Nucleus accumbens (tissue), 56 donors: ENCODE measurements at regions not wholly inside any gene's neighbourhood (a gene's known extent, or its start where the extent isn't known, plus 50 kb on each side); places are given as distances from the start of the nearest gene placed in this dataset.
"Not testable (repeated sequence)": the region's sequence is repeated elsewhere in the genome, so short reads cannot be mapped to it uniquely, and the experiment has no call there.

Experiments used
- DNase-seq, 56 donors: peaks; one replicate each; lab custom pipeline; 2025; lab: John Stamatoyannopoulos, UW

- DNase-seq = not testable (repeated sequence)
Observed at GRCh38 chr12:73001806-73002205, 729.6 kb downstream of the TRHDE start.

GRCh38 chr12:73002504-73002903 lies 730.3 kb downstream of the TRHDE start:
- DNase-seq = not testable (repeated sequence)

DNA sequence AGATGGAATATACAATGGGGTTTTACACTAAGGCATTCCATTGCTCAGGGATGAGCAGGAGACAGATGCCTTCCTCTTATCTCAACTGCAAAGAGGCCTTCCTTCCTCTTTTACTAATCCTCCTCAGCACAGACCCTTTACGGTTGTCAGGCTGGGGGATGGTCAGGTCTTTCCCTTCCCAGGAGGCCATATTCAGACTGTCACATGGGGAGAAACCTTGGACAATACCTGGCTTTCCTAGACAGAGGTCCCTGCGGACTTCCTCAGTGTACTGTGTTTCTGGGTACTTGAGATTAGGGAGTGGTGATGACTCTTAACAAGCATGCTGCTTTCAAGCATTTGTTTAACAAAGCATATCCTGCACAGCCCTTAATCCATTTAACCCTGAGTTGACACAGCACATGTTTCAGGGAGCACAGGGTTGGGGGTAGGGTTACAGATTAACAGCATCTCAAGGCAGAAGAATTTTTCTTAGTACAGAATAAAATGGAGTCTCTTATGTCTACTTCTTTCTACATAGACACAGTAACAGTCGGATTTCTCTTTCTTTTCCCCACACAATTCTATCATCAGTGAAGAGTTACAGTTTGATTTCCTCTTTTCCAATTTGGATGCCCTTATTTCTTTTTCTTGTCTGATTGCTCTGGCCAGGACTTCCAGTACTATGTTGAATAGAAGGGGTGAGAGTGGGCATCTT lies 737.1 kb downstream of the TRHDE start:
- not testable (repeated sequence) for DNase-seq

DNA sequence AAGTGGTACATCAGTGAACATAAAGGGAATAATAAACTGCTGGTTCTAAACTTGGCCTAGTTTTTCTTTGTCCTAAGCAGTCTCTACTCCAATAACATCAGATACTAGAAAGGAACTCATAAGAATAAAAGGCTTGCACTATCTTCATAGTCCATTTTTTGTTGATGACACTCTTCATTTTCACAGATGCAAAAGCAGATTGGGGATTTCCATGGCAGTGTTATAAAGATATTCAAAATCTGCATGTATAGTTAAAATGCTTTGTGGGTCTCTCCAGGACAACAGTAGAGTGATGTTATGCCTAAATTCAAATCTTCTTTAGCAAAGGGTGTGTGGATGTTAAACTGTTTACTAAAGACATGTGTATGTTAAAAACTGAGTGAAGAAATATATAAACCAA lies 745.8 kb downstream of the TRHDE start:
- no peak for DNase-seq

GRCh38 chr12:73053893-73054292 lies 781.7 kb downstream of the TRHDE start:
- no peak for DNase-seq

- no peak for DNase-seq
Observed at GRCh38 chr12:73057428-73057827, 785.3 kb downstream of the TRHDE start.

- no peak for DNase-seq
Observed at GRCh38 chr12:73065913-73066312, 793.7 kb downstream of the TRHDE start.

- DNase-seq = no peak
Observed at GRCh38 chr12:73067616-73068015, 795.4 kb downstream of the TRHDE start.

DNA sequence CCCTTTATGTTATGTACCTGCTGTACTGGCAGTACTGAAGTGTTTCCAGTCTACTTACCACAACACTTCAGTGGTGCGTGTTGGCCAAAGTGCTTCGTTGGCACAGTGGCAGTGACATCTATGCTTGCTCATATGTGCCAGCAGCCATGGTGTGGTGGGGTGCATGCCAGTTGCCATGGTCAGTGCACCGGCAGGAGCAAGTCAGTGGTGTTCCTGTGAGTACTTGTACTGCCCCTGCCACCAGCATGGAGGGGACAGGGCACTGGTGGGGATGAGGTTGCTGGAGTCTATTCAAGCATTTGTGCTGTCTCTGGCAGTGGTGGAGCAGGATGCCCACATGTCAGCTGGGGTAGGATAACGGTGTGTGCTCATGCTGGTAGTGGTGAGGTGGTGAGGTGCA lies 800.0 kb downstream of the TRHDE start:
- DNase-seq = no peak

DNA sequence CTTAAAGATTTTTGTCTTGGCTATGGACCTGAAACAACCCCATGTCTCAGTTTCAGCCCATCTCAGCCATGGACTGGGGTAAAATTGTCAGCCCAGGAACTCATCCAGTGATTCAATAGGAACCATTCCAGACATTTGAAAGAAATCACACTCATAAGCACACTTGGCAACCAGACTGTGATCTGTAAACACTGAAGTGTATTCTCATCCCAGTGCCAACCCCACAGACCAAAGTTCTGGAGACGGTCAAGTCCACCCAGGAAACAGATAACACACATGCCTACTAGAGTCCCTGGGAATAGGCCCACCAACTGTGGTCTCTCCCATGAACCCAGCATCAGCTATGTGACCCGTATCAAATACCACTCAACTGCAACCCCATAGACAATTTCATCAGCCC lies 804.6 kb downstream of the TRHDE start:
- DNase-seq = no peak

- DNase-seq = no peak
Observed at GRCh38 chr12:73083736-73084135, 811.6 kb downstream of the TRHDE start.

DNA sequence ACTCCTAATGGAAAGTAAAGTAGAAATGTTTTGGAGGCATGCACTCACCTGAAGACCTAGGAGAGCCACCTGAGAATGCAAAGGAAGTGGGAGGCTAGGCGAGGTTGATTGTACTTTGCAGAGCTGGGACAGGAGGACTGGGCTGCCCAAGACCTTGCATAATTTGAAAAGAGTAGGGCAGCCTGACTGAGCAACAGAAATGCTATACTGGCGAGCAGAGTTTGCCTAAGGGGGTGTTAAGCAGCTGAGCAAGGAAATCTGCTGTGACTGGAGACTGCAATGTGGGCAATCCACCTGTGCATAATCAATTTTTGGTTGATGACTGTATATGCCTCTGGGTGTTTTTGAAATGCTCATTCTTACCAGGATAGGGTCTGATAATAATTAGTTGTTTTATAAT lies 834.1 kb downstream of the TRHDE start:
- DNase-seq = no peak

DNA sequence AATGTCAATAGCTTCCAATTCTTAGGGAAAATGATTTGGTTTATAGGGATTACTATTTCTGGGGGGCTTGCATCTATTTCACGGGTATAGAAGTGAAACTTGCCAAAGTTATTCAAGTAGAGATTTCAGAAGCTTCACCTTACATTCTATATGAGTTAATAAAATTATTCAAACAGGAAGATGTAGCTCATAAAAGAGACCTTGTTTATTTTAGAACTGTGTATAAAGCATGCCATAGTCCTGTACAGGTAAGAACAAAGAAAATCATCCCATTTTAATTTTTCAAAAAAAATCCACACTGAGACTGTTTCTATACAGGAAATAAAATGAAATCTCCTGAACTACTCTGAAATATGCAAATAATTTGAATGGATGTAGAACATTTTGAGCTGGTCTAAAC lies 834.7 kb downstream of the TRHDE start:
- no peak for DNase-seq

GRCh38 chr12:73110816-73111215 lies 838.6 kb downstream of the TRHDE start:
- DNase-seq = no peak

DNA sequence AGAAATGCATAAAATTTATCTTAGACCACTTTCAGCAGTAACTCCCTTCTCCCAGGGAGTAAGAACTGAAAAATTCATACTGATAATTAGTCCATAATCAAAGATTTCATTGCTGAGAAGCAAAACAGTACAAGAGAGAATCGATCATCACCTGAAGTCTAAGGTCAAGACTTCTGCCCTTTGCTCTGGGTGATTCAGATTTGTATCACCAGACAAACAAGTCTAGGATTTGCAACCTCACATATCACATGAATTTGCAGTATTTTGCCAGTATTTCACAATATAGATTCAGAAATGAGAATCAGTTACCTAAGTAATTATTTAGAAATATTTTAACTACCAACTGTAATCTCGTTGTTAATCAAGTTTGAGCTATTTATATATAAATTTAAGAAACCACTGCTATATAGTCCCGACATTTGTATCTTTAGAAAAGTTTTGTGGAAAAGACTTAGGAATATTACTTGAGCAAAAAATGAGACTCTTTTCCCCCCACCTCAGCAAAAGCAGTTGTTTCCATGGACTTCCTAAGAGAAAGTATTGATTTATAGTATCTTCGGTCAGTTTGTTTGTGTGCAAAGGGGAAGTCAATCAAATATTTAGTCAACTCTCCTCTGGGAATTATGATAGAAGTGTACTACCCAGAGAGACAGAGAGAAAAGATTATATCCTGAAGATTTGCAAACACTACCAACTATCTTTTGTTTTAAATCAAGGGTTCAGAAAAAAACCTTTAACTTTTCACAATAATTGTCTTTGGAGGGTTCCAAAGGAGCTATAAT lies 840.1 kb downstream of the TRHDE start:
- DNase-seq = no peak

DNA sequence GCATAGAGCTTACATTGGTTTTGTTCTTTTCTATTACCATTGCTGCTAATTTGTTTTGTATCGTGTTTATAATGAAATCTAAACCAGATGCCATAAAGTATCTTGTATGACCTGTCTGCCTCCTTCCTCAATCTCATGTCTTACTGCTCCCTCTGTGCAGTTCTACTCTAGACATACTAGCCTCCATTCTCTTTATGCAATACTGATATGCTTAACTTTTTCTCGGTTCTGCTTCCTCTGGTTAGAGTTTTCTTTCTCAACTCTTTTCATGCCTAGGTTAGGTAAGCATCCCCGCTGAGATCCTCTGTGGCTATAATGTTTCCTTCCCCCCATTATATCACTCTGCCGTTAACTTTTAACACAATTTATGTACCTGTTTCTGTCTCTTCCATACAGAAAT lies 852.3 kb downstream of the TRHDE start:
- no peak for DNase-seq

- DNase-seq = no peak
Observed at GRCh38 chr12:73125148-73125547, 853.0 kb downstream of the TRHDE start.

- no peak for DNase-seq
Observed at GRCh38 chr12:73136386-73136785, 864.2 kb downstream of the TRHDE start.

DNA sequence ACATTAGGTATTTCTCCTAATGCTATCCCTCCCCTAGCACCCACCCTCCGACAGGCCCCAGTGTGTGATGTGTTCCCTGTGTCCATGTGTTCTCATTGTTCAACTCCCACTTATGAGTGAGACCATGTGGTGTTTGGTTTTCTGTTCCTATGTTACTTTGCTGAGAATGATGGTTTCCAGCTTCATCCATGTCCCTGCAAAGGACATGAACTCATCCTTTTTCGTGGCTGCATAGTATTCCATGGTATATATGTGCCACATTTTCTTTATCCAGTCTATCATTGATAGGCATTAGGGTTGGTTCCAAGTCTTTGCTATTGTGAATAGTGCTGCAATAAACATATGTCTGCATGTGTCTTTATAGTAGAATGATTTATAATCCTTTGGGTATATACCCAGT lies 867.5 kb downstream of the TRHDE start:
- DNase-seq = not testable (repeated sequence)

GRCh38 chr12:73158341-73158740 lies 886.2 kb downstream of the TRHDE start:
- no peak for DNase-seq

DNA sequence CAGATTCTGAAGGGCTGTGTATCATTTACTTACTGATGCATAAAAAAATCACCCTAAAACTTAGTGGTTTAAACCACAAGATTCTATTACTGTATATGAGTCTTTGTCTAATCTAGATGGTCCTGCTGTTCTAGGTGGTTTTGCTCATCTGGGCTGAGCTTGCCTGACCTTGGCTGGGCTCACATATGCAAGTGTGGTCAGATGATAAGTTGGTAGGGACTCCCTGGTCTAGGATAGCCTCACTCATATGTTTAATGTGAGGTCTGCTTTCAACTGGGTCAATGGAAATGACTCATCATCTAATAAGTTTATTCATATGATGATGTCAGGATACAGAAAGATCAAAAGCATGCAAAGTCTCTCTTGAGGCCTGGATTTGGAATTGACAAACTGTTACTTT lies 887.8 kb downstream of the TRHDE start:
- DNase-seq = no peak

DNA sequence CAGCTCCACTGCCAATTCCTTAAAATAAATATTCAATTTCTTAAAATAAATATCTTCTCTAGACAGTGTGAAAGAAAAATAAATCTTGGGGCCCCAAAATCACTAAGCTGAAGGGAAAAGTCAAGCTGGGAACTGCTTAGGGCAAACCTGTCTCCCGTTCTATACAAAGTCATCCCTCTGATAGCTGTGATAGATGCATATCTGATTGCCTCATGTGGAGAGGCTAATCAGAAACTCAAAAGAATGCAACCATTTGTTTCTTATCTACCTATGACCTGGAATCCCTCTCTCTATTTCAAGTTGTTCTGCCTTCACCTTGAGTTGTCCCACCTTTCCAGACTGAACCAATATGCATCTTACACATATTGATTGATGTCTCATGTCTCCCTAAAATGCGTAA lies 889.8 kb downstream of the TRHDE start:
- no peak for DNase-seq
